SK-N-SH (cell line): ENCODE measurements at regions not wholly inside any gene's neighbourhood (a gene's known extent, or its start where the extent isn't known, plus 50 kb on each side); places are given as distances from the start of the nearest gene placed in this dataset.

Experiments used
- CTCF ChIA-PET: fragments of 300-600, 350-600 bp; formaldehyde crosslinking; extraction: SDS; loops from one replicate; lab custom pipeline; 2021; lab: Yijun Ruan, JAX
- POLR2A ChIA-PET: fragments of 350-600 bp; sonication (Branson Sonifier 250); formaldehyde crosslinking; extraction: SDS; loops from one replicate; lab custom pipeline; 2020; ENCODE audit warnings: antibody characterized with exemption, inconsistent platforms; lab: Yijun Ruan, JAX
- DNase-seq: peaks from one replicate; pipeline ENCODE4 v3.0.0; 2012
- H2AFZ ChIP-seq: fragments of 200-600 bp; sonication (generic); 2 replicates; pipeline ENCODE4 v1.8.1; 2016; ENCODE audit warnings: antibody characterized with exemption, mild to moderate bottlenecking, low read depth
- H3F3A ChIP-seq: fragments of 200-600 bp; sonication (generic); replicated peaks from 2 replicates; pipeline ENCODE3; 2016; ENCODE audit warnings: antibody characterized with exemption, mild to moderate bottlenecking; ENCODE audit not compliant: insufficient read depth
- H3K27ac ChIP-seq, 2 experiments: fragments of 200-500 bp in 1 of 2; fragments of 200-600 bp in 1 of 2; sonication (Bioruptor generic) in 1 of 2; sonication (generic), shearing (Covaris generic) in 1 of 2; 2 replicates each; pipeline versions ENCODE4 v1.5.1 to v1.6.1; 2014 to 2016; ENCODE audit warnings: low read depth in 2 of 2, inconsistent platforms in 1 of 2, low read length in 1 of 2, mild to moderate bottlenecking in 1 of 2, mixed read lengths in 1 of 2
- H3K27me3 ChIP-seq: fragments of 200-600 bp; sonication (generic), shearing (Covaris generic); 2 replicates; pipeline ENCODE4 v1.6.1; 2016; ENCODE audit warnings: mixed run types; ENCODE audit not compliant: insufficient read depth
- H3K36me3 ChIP-seq, 2 experiments: fragments of 200-500 bp in 1 of 2; fragments of 200-600 bp in 1 of 2; sonication (Bioruptor generic) in 1 of 2; sonication (generic) in 1 of 2; replicated peaks in 1 of 2; 2 replicates each; pipeline versions ENCODE3 to v1.5.1; 2014 to 2016; ENCODE audit warnings: low read length in 1 of 2, mild to moderate bottlenecking in 1 of 2; ENCODE audit not compliant: insufficient read depth in 2 of 2, control insufficient read depth in 1 of 2
- H3K4me1 ChIP-seq, 2 experiments: fragments of 200-500 bp in 1 of 2; fragments of 200-600 bp in 1 of 2; sonication (Bioruptor generic) in 1 of 2; sonication (generic), shearing (Covaris generic) in 1 of 2; 2 replicates each; pipeline versions ENCODE4 v1.5.1 to v1.6.1; 2014 to 2016; ENCODE audit warnings: low read depth in 1 of 2, low read length in 1 of 2, mixed run types in 1 of 2; ENCODE audit not compliant: insufficient read depth in 2 of 2, control insufficient read depth in 1 of 2
- H3K4me2 ChIP-seq: fragments of 200-600 bp; sonication (generic), shearing (Covaris generic); 2 replicates; pipeline ENCODE4 v1.6.1; 2017; ENCODE audit warnings: mixed run types
- H3K4me3 ChIP-seq, 2 experiments: fragments of 200-500 bp in 1 of 2; fragments of 200-600 bp in 1 of 2; sonication (Bioruptor generic) in 1 of 2; sonication (generic), shearing (Covaris generic) in 1 of 2; 2 replicates each; pipeline versions ENCODE4 v1.5.1 to v1.8.1; 2014 to 2016; ENCODE audit warnings: low read depth in 2 of 2, inconsistent platforms in 1 of 2, low read length in 1 of 2, mild to moderate bottlenecking in 1 of 2, mixed read lengths in 1 of 2, moderate library complexity in 1 of 2
- H3K79me2 ChIP-seq: fragments of 200-600 bp; sonication (generic); 2 replicates; pipeline ENCODE4 v1.8.1; 2017; ENCODE audit warnings: mild to moderate bottlenecking; ENCODE audit not compliant: insufficient read depth
- H3K9ac ChIP-seq: fragments of 200-600 bp; sonication (generic); 2 replicates; pipeline ENCODE4 v1.6.1; 2017; ENCODE audit warnings: mixed run types
- H3K9me2 ChIP-seq: fragments of 200-600 bp; sonication (generic); 2 replicates; pipeline ENCODE4 v1.6.1; 2017; ENCODE audit warnings: mixed run types
- H3K9me3 ChIP-seq: fragments of 200-600 bp; sonication (generic); 2 replicates; pipeline ENCODE4 v1.6.1; 2017; ENCODE audit warnings: mixed run types, mild to moderate bottlenecking, moderate library complexity
- H4K20me1 ChIP-seq: fragments of 200-600 bp; sonication (generic); 2 replicates; pipeline ENCODE4 v1.6.1; 2017; ENCODE audit warnings: mild to moderate bottlenecking, mixed run types; ENCODE audit not compliant: insufficient read depth
- CTCF ChIP-seq: fragments of 200-600 bp; sonication (generic); IDR thresholded peaks from 2 replicates; pipeline ENCODE4 v1.6.1; 2017; ENCODE audit warnings: antibody characterized with exemption, mild to moderate bottlenecking, moderate library complexity
- EZH2phosphoT487 ChIP-seq: fragments of 200-600 bp; sonication (generic); IDR thresholded peaks from 2 replicates; pipeline ENCODE4 v1.6.1; 2017; ENCODE audit warnings: low read depth, mixed run types, mild to moderate bottlenecking, antibody characterized with exemption, moderate library complexity, borderline replicate concordance
- FOXJ3 ChIP-seq: sonication (generic); formaldehyde crosslinking; IDR thresholded peaks from 2 replicates; pipeline ENCODE4 v1.5.1; 2020; ENCODE audit warnings: mild to moderate bottlenecking, missing genetic modification reagents
- FOXM1 ChIP-seq: IDR thresholded peaks from 2 replicates; pipeline ENCODE4 v1.4.0; 2012; ENCODE audit warnings: low read depth, mild to moderate bottlenecking
- GABPA ChIP-seq: IDR thresholded peaks from 2 replicates; pipeline ENCODE4 v1.4.0; 2012; ENCODE audit warnings: low read depth, mild to moderate bottlenecking
- GATA2 ChIP-seq: sonication (generic); formaldehyde crosslinking; IDR thresholded peaks from 2 replicates; pipeline ENCODE4 v1.5.0; 2020; ENCODE audit warnings: mild to moderate bottlenecking, missing genetic modification reagents
- JUND ChIP-seq: IDR thresholded peaks from 2 replicates; pipeline ENCODE4 v1.4.0; 2012
- MEF2A ChIP-seq: IDR thresholded peaks from 2 replicates; pipeline ENCODE4 v1.4.0; 2012; ENCODE audit warnings: low read depth, borderline replicate concordance
- MXI1 ChIP-seq: IDR thresholded peaks from 2 replicates; pipeline ENCODE4 v1.6.1; 2012; ENCODE audit warnings: mild to moderate bottlenecking, low read depth, low read length, improper control_type of control experiment
- REST ChIP-seq: IDR thresholded peaks from 2 replicates; pipeline ENCODE4 v1.6.1; 2012; ENCODE audit warnings: mild to moderate bottlenecking, low read depth, low read length, moderate library complexity
- RFX5 ChIP-seq: IDR thresholded peaks from 2 replicates; pipeline ENCODE4 v1.6.1; 2012; ENCODE audit warnings: mild to moderate bottlenecking, improper control_type of control experiment, low read length
- USF1 ChIP-seq: IDR thresholded peaks from 2 replicates; pipeline ENCODE4 v1.4.0; 2012; ENCODE audit warnings: low read depth, borderline replicate concordance
- YY1 ChIP-seq: IDR thresholded peaks from 2 replicates; pipeline ENCODE4 v1.4.0; 2012; ENCODE audit warnings: low read depth, mild to moderate bottlenecking
- WGBS: methylation state at CpG from one replicate; pipeline ENCODE4 v1.1.6; 2017; ENCODE audit warnings: low lambda C conversion rate; 5-methylcytosine and 5-hydroxymethylcytosine counted together

- H3K27me3 ChIP-seq, result no peaks in the 10 kb centered on the region
- H2AFZ ChIP-seq, result no peak overlapping the region
- TF ChIP-seq GABPA, result no peak
- no peak for TF ChIP-seq MEF2A
- no peak for TF ChIP-seq RFX5
- no peak for TF ChIP-seq FOXJ3 (CRISPR knock-in tag)
- no peak for TF ChIP-seq EZH2phosphoT487
- TF ChIP-seq USF1, result no peak
- no peak for TF ChIP-seq GATA2 (CRISPR knock-in tag)
- H3K9me3 ChIP-seq, result no peaks in the 10 kb centered on the region
- H3F3A ChIP-seq, result peaks cover 8% of the 10 kb centered on the region
- no peaks in the 10 kb centered on the region for H3K9me2 ChIP-seq
- no peak overlapping the region for H3K4me2 ChIP-seq
- no peak for DNase-seq
- H3K9ac ChIP-seq, result no peak overlapping the region
- H3K4me1 ChIP-seq, result peaks cover under 1 to 13% of the 10 kb centered on the region in 2 experiments; a peak in 2 of 4 replicates
- 95% methylated on average over 12 of the region's 12 CpGs for WGBS
- no peak overlapping the region for H3K4me3 ChIP-seq
- H3K79me2 ChIP-seq, result no peaks in the 10 kb centered on the region
- ChIA-PET POLR2A (no interaction called here), CTCF (no interaction called here)
- H3K36me3 ChIP-seq, result no peaks in the 10 kb centered on the region
- H3K27ac ChIP-seq, result no peak overlapping the region
- no peaks in the 10 kb centered on the region for H4K20me1 ChIP-seq
Observed at GRCh38 chr20:53743607-53744260, 150.1 kb upstream of the ZNF217 start.

DNA sequence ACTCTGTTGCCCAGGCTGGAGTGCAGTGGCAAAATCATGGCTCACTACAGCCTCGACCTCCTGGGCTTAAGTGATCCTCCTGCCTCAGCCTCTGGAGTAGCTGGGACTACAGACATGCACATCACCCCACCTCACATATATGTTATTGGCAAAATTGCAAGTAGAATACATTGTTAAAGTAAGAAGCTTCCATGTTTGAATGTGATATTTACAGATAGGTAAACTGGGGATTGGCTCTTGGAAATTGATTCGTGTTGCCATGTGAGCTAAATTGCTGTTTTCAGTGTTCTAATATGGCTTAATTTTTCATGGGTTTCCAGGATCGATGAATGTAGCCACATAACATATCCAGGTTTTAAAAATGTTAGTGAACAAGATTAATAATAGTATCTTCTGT lies 149.0 kb upstream of the ZNF217 start:
- Histone ChIP-seq H3K9me2 (no peaks in the 10 kb centered on the region), H3F3A (peaks cover 8% of the 10 kb centered on the region), H3K27ac (no peak overlapping the region), H3K36me3 (no peaks in the 10 kb centered on the region), H3K9ac (no peak overlapping the region), H4K20me1 (no peaks in the 10 kb centered on the region), H2AFZ (no peak overlapping the region), H3K4me3 (no peak overlapping the region), H3K4me2 (no peak overlapping the region), H3K27me3 (no peaks in the 10 kb centered on the region), H3K79me2 (no peaks in the 10 kb centered on the region), H3K4me1 (peaks cover 11 to 24% of the 10 kb centered on the region in 2 experiments), H3K9me3 (no peaks in the 10 kb centered on the region)
- 96% methylated on average over 3 of the region's 3 CpGs for WGBS
- ChIA-PET CTCF (no interaction called here), POLR2A (no interaction called here)
- TF ChIP-seq JUND (no peak), CTCF (no peak), MXI1 (no peak), FOXM1 (no peak), REST (no peak), YY1 (no peak)
- no peak for DNase-seq
